GM12891 (cell line): ENCODE measurements at regions not wholly inside any gene's neighbourhood (a gene's known extent, or its start where the extent isn't known, plus 50 kb on each side); places are given as distances from the start of the nearest gene placed in this dataset.
"Not testable (repeated sequence)": the region's sequence is repeated elsewhere in the genome, so short reads cannot be mapped to it uniquely, and the experiment has no call there.

Experiments
- DNase-seq: peaks from one replicate; pipeline ENCODE4 v3.0.0; 2011; ENCODE audit warnings: low spot score; ENCODE audit not compliant: insufficient read length
- FAIRE-seq: peaks from 2 replicates; lab custom pipeline; 2011; peaks lifted over from hg19 to GRCh38; lab: Jason Lieb, UNC
- PAX5 ChIP-seq: IDR thresholded peaks from 2 replicates; pipeline ENCODE4 v1.6.1; 2011; ENCODE audit warnings: low read length, moderate library complexity, mild to moderate bottlenecking; ENCODE audit not compliant: insufficient read depth, severe bottlenecking
- POLR2A ChIP-seq: IDR thresholded peaks from 2 replicates; pipeline ENCODE4 v1.6.1; 2011; ENCODE audit warnings: low read depth, low read length, control low read depth
- POLR2AphosphoS5 ChIP-seq: IDR thresholded peaks from 2 replicates; pipeline ENCODE4 v1.6.1; 2011; ENCODE audit warnings: low read depth, low read length, control low read depth
- POU2F2 ChIP-seq: IDR thresholded peaks from 2 replicates; pipeline ENCODE4 v1.6.1; 2011; ENCODE audit warnings: low read depth, mild to moderate bottlenecking, control low read depth, low read length, moderate library complexity
- SPI1 ChIP-seq: IDR thresholded peaks from 2 replicates; pipeline ENCODE4 v1.6.1; 2011; ENCODE audit warnings: low read depth, low read length, control low read depth
- TAF1 ChIP-seq: IDR thresholded peaks from 2 replicates; pipeline ENCODE4 v1.6.1; 2011; ENCODE audit warnings: low read depth, low read length, control low read depth

- DNase-seq (no peak), FAIRE-seq (no peak)
- no peak for TF ChIP-seq PAX5
- TF ChIP-seq POLR2A, result no peak
- no peak for TF ChIP-seq POLR2AphosphoS5
- no peak for TF ChIP-seq TAF1
- no peak for TF ChIP-seq POU2F2
- no peak for TF ChIP-seq SPI1
Observed at GRCh38 chr2:132267105-132267497, 105.3 kb upstream of the ANKRD30BL start.

GRCh38 chr2:132267498-132268283, 105.9 kb upstream of the ANKRD30BL start:
- DNase-seq, FAIRE-seq: not testable (repeated sequence)

- DNase-seq, FAIRE-seq: not testable (repeated sequence)
Observed at GRCh38 chr2:132268284-132268976, 106.7 kb upstream of the ANKRD30BL start.

DNA sequence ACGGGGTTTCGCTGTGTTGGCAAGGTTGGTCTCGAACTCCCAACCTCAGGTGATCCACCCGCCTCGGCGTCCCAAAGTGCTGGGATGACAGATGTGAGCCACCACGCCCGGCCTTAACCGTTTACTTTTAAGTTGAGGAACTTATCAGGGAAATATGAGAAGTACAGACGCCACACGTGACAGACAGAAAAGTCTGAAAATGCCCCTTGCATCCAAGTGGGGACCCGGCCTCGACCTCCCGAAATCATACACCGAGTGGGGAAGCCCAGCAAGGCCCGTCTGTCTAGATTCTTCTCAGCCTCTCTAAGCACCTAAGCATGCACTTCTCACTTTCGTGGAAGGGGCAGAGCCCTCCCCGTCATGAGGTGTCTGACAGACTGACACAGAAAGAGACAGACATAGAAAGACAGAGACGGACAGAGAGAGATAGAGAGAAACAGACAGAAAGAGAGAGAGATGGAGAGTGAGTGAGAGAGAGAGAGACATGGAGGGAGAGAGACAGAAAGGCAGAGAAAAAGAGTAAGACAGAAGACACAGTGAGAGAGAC, 107.3 kb upstream of the ANKRD30BL start:
- FAIRE-seq (no peak), DNase-seq (no peak)
- TF ChIP-seq PAX5, result no peak
- no peak for TF ChIP-seq POLR2A
- no peak for TF ChIP-seq POU2F2
- no peak for TF ChIP-seq POLR2AphosphoS5
- no peak for TF ChIP-seq TAF1
- TF ChIP-seq SPI1, result no peak

- no peak for DNase-seq
- FAIRE-seq, result no peak
- no peak for TF ChIP-seq PAX5
- no peak for TF ChIP-seq SPI1
- no peak for TF ChIP-seq POLR2AphosphoS5
- no peak for TF ChIP-seq POU2F2
- no peak for TF ChIP-seq TAF1
- no peak for TF ChIP-seq POLR2A
Observed at GRCh38 chr2:132270255-132270654, 108.5 kb upstream of the ANKRD30BL start.

DNA sequence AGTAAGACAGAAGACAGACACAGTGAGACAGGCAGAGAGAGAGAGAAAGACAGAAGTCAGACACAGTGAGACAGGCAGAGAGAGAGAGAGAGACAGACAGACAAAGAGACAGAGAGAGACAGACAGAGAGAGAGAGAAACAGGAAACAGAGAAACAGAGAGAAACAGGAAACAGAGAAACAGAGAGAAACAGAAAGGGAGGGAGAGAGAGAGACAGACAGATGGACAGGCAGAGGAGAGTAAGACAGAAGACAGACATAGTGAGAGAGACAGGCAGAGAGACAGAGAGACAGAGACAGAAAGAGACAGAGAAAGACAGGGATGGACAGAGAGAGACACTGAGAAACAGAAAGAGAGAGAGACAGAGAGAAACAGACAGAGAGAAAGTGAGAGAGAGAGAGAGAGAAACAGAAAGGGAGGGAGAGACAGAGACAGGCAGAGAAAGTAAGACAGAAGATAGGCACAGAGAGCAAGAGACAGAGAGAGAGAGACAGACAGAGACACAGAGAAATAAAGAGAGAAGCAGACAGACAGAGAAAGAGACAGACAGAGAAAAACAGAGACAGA, 109.3 kb upstream of the ANKRD30BL start:
- FAIRE-seq (no peak), DNase-seq (no peak)
- no peak for TF ChIP-seq POU2F2
- TF ChIP-seq SPI1, result no peak
- TF ChIP-seq PAX5, result no peak
- no peak for TF ChIP-seq TAF1
- TF ChIP-seq POLR2A, result no peak
- no peak for TF ChIP-seq POLR2AphosphoS5

- DNase-seq, FAIRE-seq: not testable (repeated sequence)
Observed at GRCh38 chr2:132271794-132272193, 110.0 kb upstream of the ANKRD30BL start.

GRCh38 chr2:132272713-132273112, 111.0 kb upstream of the ANKRD30BL start:
- no peak for FAIRE-seq
- TF ChIP-seq POLR2AphosphoS5 (no peak), POU2F2 (no peak), TAF1 (no peak), SPI1 (no peak), POLR2A (no peak), PAX5 (no peak)

GRCh38 chr2:132273585-132273984, 111.8 kb upstream of the ANKRD30BL start:
- FAIRE-seq, DNase-seq: not testable (repeated sequence)

More at GRCh38 chr2:132272713-132273112, 111.0 kb upstream of the ANKRD30BL start:
- DNase-seq, result no peak

GRCh38 chr2:132274000-132274399, 112.2 kb upstream of the ANKRD30BL start:
- TF ChIP-seq POU2F2, result no peak
- no peak for TF ChIP-seq POLR2A
- no peak for TF ChIP-seq PAX5
- TF ChIP-seq TAF1, result no peak
- no peak for TF ChIP-seq POLR2AphosphoS5
- TF ChIP-seq SPI1, result no peak
- FAIRE-seq (no peak), DNase-seq (no peak)
